Liver (tissue), 8 donors: ENCODE measurements at regions not wholly inside any gene's neighbourhood (a gene's known extent, or its start where the extent isn't known, plus 50 kb on each side); places are given as distances from the start of the nearest gene placed in this dataset.

Source experiments
- DNase-seq: peaks from one replicate; pipeline ENCODE4 v3.0.0-alpha.2; 2017; ENCODE audit warnings: low spot score
- H3K27ac ChIP-seq, 2 donors: one replicate each; pipeline ENCODE4 v1.7.0; 2013; ENCODE audit warnings: inconsistent platforms in 2 of 2, low read length in 2 of 2, control low read depth in 1 of 2, low read depth in 1 of 2, mild to moderate bottlenecking in 1 of 2
- H3K27me3 ChIP-seq, 4 donors: one replicate each; pipeline versions ENCODE4 v1.6.1 to v1.7.0; 2013; ENCODE audit warnings: low read length in 3 of 4, inconsistent platforms in 1 of 4, mild to moderate bottlenecking in 1 of 4, moderate library complexity in 1 of 4; ENCODE audit not compliant: control insufficient read depth in 4 of 4, insufficient read depth in 4 of 4
- H3K36me3 ChIP-seq, 4 donors: one replicate each; pipeline versions ENCODE4 v1.6.1 to v1.7.0; 2013; ENCODE audit warnings: low read length in 3 of 4, mild to moderate bottlenecking in 3 of 4, low read depth in 1 of 4, moderate library complexity in 1 of 4; ENCODE audit not compliant: control insufficient read depth in 4 of 4, insufficient read depth in 3 of 4
- H3K4me1 ChIP-seq, 4 donors: one replicate each; pipeline versions ENCODE4 v1.6.1 to v1.7.0; 2013; ENCODE audit warnings: low read length in 3 of 4, mild to moderate bottlenecking in 3 of 4, moderate library complexity in 1 of 4; ENCODE audit not compliant: control insufficient read depth in 4 of 4, insufficient read depth in 4 of 4
- H3K4me3 ChIP-seq, 3 donors: one replicate each; pipeline versions ENCODE4 v1.6.1 to v1.7.0; 2013; ENCODE audit warnings: low read length in 3 of 3, control low read depth in 1 of 3, low read depth in 1 of 3, mild to moderate bottlenecking in 1 of 3
- H3K9ac ChIP-seq, 2 donors: one replicate each; pipeline ENCODE4 v1.7.0; 2013; ENCODE audit warnings: low read length in 2 of 2, mild to moderate bottlenecking in 2 of 2, moderate library complexity in 2 of 2, control low read depth in 1 of 2, low read depth in 1 of 2
- H3K9me3 ChIP-seq, 4 donors: one replicate each; pipeline versions ENCODE4 v1.6.1 to v1.7.0; 2013; ENCODE audit warnings: low read length in 3 of 4; ENCODE audit not compliant: control insufficient read depth in 4 of 4
- ATF3 ChIP-seq: IDR thresholded peaks from 2 replicates; pipeline ENCODE4 v1.6.1; 2016; ENCODE audit warnings: antibody characterized with exemption
- CTCF ChIP-seq: fragments of 150-350 bp; IDR thresholded peaks from 2 replicates; pipeline ENCODE4 v1.5.1; 2017; ENCODE audit warnings: improper control_type of control experiment, low read depth, low read length; ENCODE audit not compliant: missing input control
- EGR1 ChIP-seq, 2 donors: IDR thresholded peaks; 2 replicates each; pipeline ENCODE4 v1.6.1; 2016 to 2018; ENCODE audit warnings: antibody characterized with exemption in 2 of 2, low read depth in 2 of 2
- FOXA1 ChIP-seq: IDR thresholded peaks from 2 replicates; pipeline ENCODE4 v1.6.1; 2016; ENCODE audit warnings: antibody characterized with exemption
- FOXA2 ChIP-seq: IDR thresholded peaks from 2 replicates; pipeline ENCODE4 v1.6.1; 2016; ENCODE audit warnings: antibody characterized with exemption
- GABPA ChIP-seq, 2 donors: IDR thresholded peaks in 1 of 2; conservative IDR thresholded peaks in 1 of 2; 2 replicates each; pipeline ENCODE4 v1.6.1; 2016; ENCODE audit warnings: antibody characterized with exemption in 2 of 2, mild to moderate bottlenecking in 1 of 2, moderate library complexity in 1 of 2
- HNF4A ChIP-seq, 2 donors: conservative IDR thresholded peaks; 2 replicates each; pipeline ENCODE4 v1.6.1; 2016; ENCODE audit warnings: antibody characterized with exemption in 2 of 2, mild to moderate bottlenecking in 2 of 2
- HNF4G ChIP-seq: IDR thresholded peaks from 2 replicates; pipeline ENCODE4 v1.6.1; 2016; ENCODE audit warnings: antibody characterized with exemption
- JUND ChIP-seq, 2 donors: IDR thresholded peaks; 2 replicates each; pipeline ENCODE4 v1.6.1; 2016; ENCODE audit warnings: antibody characterized with exemption in 2 of 2
- MAX ChIP-seq: IDR thresholded peaks from 2 replicates; pipeline ENCODE4 v1.6.1; 2016; ENCODE audit warnings: antibody characterized with exemption
- NR2F2 ChIP-seq: IDR thresholded peaks from 2 replicates; pipeline ENCODE4 v1.6.1; 2016; ENCODE audit warnings: antibody characterized with exemption
- RAD21 ChIP-seq, 2 donors: IDR thresholded peaks; 2 replicates each; pipeline ENCODE4 v1.6.1; 2016; ENCODE audit warnings: antibody characterized with exemption in 2 of 2, mild to moderate bottlenecking in 2 of 2
- REST ChIP-seq: IDR thresholded peaks from 2 replicates; pipeline ENCODE4 v1.6.1; 2016; ENCODE audit warnings: antibody characterized with exemption, mild to moderate bottlenecking
- RXRA ChIP-seq, 2 donors: IDR thresholded peaks; 2 replicates each; pipeline ENCODE4 v1.6.1; 2017 to 2018; ENCODE audit warnings: antibody characterized with exemption in 2 of 2, mild to moderate bottlenecking in 1 of 2
- SP1 ChIP-seq: IDR thresholded peaks from 2 replicates; pipeline ENCODE4 v1.6.1; 2018; ENCODE audit warnings: antibody characterized with exemption, mild to moderate bottlenecking
- TAF1 ChIP-seq: conservative IDR thresholded peaks from 2 replicates; pipeline ENCODE4 v1.6.1; 2016; ENCODE audit warnings: antibody characterized with exemption, mild to moderate bottlenecking
- YY1 ChIP-seq: IDR thresholded peaks from 2 replicates; pipeline ENCODE4 v1.6.1; 2016; ENCODE audit warnings: antibody characterized with exemption, mild to moderate bottlenecking
- ZBTB33 ChIP-seq: IDR thresholded peaks from 2 replicates; pipeline ENCODE4 v1.6.1; 2016; ENCODE audit warnings: antibody characterized with exemption
- WGBS: extraction: QIAGEN DNeasy Blood & Tissue Kit; methylation state at CpG from one replicate; pipeline ENCODE4 v1.1.7; 2013; 5-methylcytosine and 5-hydroxymethylcytosine counted together
- donor health status: healthy.
- donor health status: healthy.
- donor health status: healthy.
- donor health status: healthy.
- donor health status: healthy.

- TF ChIP-seq EGR1 (IDR thresholded peaks at IDR 0.05; ENCODE audit: low read depth in 2 of 2) (no peak), YY1 (no peak), GABPA (IDR thresholded peaks at IDR 0.05 in 1 of 2, conservative IDR thresholded peaks at IDR 0.05 in 1 of 2) (no peak), ATF3 (no peak), JUND (IDR thresholded peaks at IDR 0.05) (no peak), RXRA (IDR thresholded peaks at IDR 0.05) (no peak), RAD21 (IDR thresholded peaks at IDR 0.05) (no peak), FOXA1 (no peak), HNF4G (no peak), MAX (no peak), SP1 (no peak), FOXA2 (no peak), NR2F2 (no peak), TAF1 (no peak), CTCF (no peak), HNF4A (conservative IDR thresholded peaks at IDR 0.05) (no peak), ZBTB33 (no peak), REST (no peak)
- no peaks in the 10 kb centered on the region for H3K4me1 ChIP-seq
- WGBS, result 93% methylated on average over 1 of the region's 1 CpG
Observed at GRCh38 chr1:221164029-221164428, 284.8 kb downstream of the HLX start.

More at GRCh38 chr1:221164029-221164428, 284.8 kb downstream of the HLX start:
- no peak for DNase-seq
- Histone ChIP-seq H3K9ac (no peak overlapping the region), H3K9me3 (no peaks in the 10 kb centered on the region), H3K27me3 (no peaks in the 10 kb centered on the region), H3K27ac (no peak overlapping the region), H3K4me3 (no peak overlapping the region), H3K36me3 (no peaks in the 10 kb centered on the region)
